ENCODE measurements at regions not wholly inside any gene's neighbourhood (a gene's known extent, or its start where the extent isn't known, plus 50 kb on each side); places are given as distances from the start of the nearest gene placed in this dataset.
A peak's percentile ranks its signal among the peaks of the same experiment; 100 is the strongest.

- H3K4me2 ChIP-seq, result no peak overlapping the region
- no peaks in the 10 kb centered on the region for H3K36me3 ChIP-seq (ENCODE audit: insufficient read depth)
- H3K9ac ChIP-seq, result no peak overlapping the region
- H4K20me1 ChIP-seq (ENCODE audit: insufficient read depth), result no peaks in the 10 kb centered on the region
- H3K4me1 ChIP-seq (ENCODE audit: low read depth, poor library complexity, severe bottlenecking), result peaks cover 11% of the 10 kb centered on the region
- H3K27ac ChIP-seq, result no peak overlapping the region
- no peaks in the 10 kb centered on the region for H3K27me3 ChIP-seq (ENCODE audit: insufficient read depth, low read depth)
- no peaks in the 10 kb centered on the region for H3K79me2 ChIP-seq (ENCODE audit: insufficient read depth, low read depth)
- no peak overlapping the region for H2AFZ ChIP-seq (ENCODE audit: low read depth)
- no peak overlapping the region for H3K4me3 ChIP-seq (IDR thresholded peaks at IDR 0.05; ENCODE audit: insufficient read depth, low read depth, low read length)
- TF ChIP-seq CTCF (conservative IDR thresholded peaks at IDR 0.05; ENCODE audit: low read depth, low read length), result no peak
Measured at GRCh38 chr10:124250506-124250905, 157.1 kb upstream of the CHST15 start.

GRCh38 chr10:124249812-124250432, 156.5 kb upstream of the CHST15 start:
- no peaks in the 10 kb centered on the region for H3K27me3 ChIP-seq (ENCODE audit: insufficient read depth, low read depth)
- H3K36me3 ChIP-seq (ENCODE audit: insufficient read depth), result no peaks in the 10 kb centered on the region
- no peaks in the 10 kb centered on the region for H4K20me1 ChIP-seq (ENCODE audit: insufficient read depth)
- no peaks in the 10 kb centered on the region for H3K79me2 ChIP-seq (ENCODE audit: insufficient read depth, low read depth)
- no peak overlapping the region for H2AFZ ChIP-seq (ENCODE audit: low read depth)
- H3K9ac ChIP-seq, result no peak overlapping the region
- peak; percentile 50 for TF ChIP-seq CTCF (conservative IDR thresholded peaks at IDR 0.05; ENCODE audit: low read depth, low read length)
- H3K4me2 ChIP-seq, result no peak overlapping the region
- H3K4me3 ChIP-seq (IDR thresholded peaks at IDR 0.05; ENCODE audit: insufficient read depth, low read depth, low read length), result no peak overlapping the region
- H3K4me1 ChIP-seq (ENCODE audit: low read depth, poor library complexity, severe bottlenecking), result peaks cover 11% of the 10 kb centered on the region
- H3K27ac ChIP-seq, result no peak overlapping the region

GRCh38 chr10:124249196-124249595, 155.8 kb upstream of the CHST15 start:
- Histone ChIP-seq H3K79me2 (ENCODE audit: insufficient read depth, low read depth) (no peaks in the 10 kb centered on the region), H3K4me3 (IDR thresholded peaks at IDR 0.05; ENCODE audit: insufficient read depth, low read depth, low read length) (no peak overlapping the region), H3K9ac (no peak overlapping the region), H3K36me3 (ENCODE audit: insufficient read depth) (no peaks in the 10 kb centered on the region), H4K20me1 (ENCODE audit: insufficient read depth) (no peaks in the 10 kb centered on the region), H3K27me3 (ENCODE audit: insufficient read depth, low read depth) (no peaks in the 10 kb centered on the region), H2AFZ (ENCODE audit: low read depth) (no peak overlapping the region), H3K27ac (no peak overlapping the region), H3K4me2 (no peak overlapping the region), H3K4me1 (ENCODE audit: low read depth, poor library complexity, severe bottlenecking) (peaks cover 11% of the 10 kb centered on the region)
- TF ChIP-seq CTCF (conservative IDR thresholded peaks at IDR 0.05; ENCODE audit: low read depth, low read length), result no peak

GRCh38 chr10:124248056-124249045, 155.0 kb upstream of the CHST15 start:
- no peaks in the 10 kb centered on the region for H3K79me2 ChIP-seq (ENCODE audit: insufficient read depth, low read depth)

More at GRCh38 chr10:124248056-124249045, 155.0 kb upstream of the CHST15 start:
- Histone ChIP-seq H3K9ac (no peak overlapping the region), H4K20me1 (ENCODE audit: insufficient read depth) (no peaks in the 10 kb centered on the region), H3K4me3 (IDR thresholded peaks at IDR 0.05; ENCODE audit: insufficient read depth, low read depth, low read length) (no peak overlapping the region), H3K27ac (no peak overlapping the region), H3K27me3 (ENCODE audit: insufficient read depth, low read depth) (no peaks in the 10 kb centered on the region), H3K4me1 (ENCODE audit: low read depth, poor library complexity, severe bottlenecking) (peaks cover 11% of the 10 kb centered on the region), H3K4me2 (no peak overlapping the region), H2AFZ (ENCODE audit: low read depth) (no peak overlapping the region), H3K36me3 (ENCODE audit: insufficient read depth) (no peaks in the 10 kb centered on the region)
- TF ChIP-seq CTCF (conservative IDR thresholded peaks at IDR 0.05; ENCODE audit: low read depth, low read length), result no peak

Measured in KMS-11 (cell line).